WTC11 (cell line): ENCODE measurements at regions not wholly inside any gene's neighbourhood (a gene's known extent, or its start where the extent isn't known, plus 50 kb on each side); places are given as distances from the start of the nearest gene placed in this dataset.

Source experiments
- ATAC-seq: fragments of 200-7000 bp; cut with Tn5 transposase; 2 replicates; pipeline ENCODE4 v1.10.0; 2021; ENCODE audit warnings: mild to moderate bottlenecking, moderate library complexity
- CTCF ChIA-PET: fragments of 300-600 bp; sonication (Branson Sonifier 250); formaldehyde crosslinking; loops from one replicate; lab custom pipeline; 2021; ENCODE audit warnings: antibody characterized with exemption; lab: Charles Lee
- POLR2A ChIA-PET: fragments of 350-600 bp; sonication (Branson Sonifier 250); formaldehyde crosslinking; loops from one replicate; lab custom pipeline; 2021; ENCODE audit warnings: antibody characterized with exemption; lab: Charles Lee
- DNase-seq: peaks from one replicate; pipeline ENCODE4 v3.0.0; 2021; ENCODE audit warnings: low spot score
- H3K27ac Mint-ChIP-seq: 2 replicates; pipeline ENCODE4 v1.8.0; 2021; ENCODE audit warnings: mixed read lengths
- H3K27me3 Mint-ChIP-seq: 2 replicates; pipeline ENCODE4 v1.8.0; 2021; ENCODE audit warnings: low read depth, mild to moderate bottlenecking, moderate library complexity, mixed read lengths
- H3K36me3 Mint-ChIP-seq: 2 replicates; pipeline ENCODE4 v1.8.0; 2021; ENCODE audit warnings: mixed read lengths
- H3K4me1 Mint-ChIP-seq: 2 replicates; pipeline ENCODE4 v1.8.0; 2022; ENCODE audit warnings: mixed read lengths
- H3K4me3 Mint-ChIP-seq: 2 replicates; pipeline ENCODE4 v1.8.0; 2021; ENCODE audit warnings: mild to moderate bottlenecking, moderate library complexity, mixed read lengths
- H3K9me3 Mint-ChIP-seq: 2 replicates; pipeline ENCODE4 v1.8.0; 2021; ENCODE audit warnings: mixed read lengths
- ARID4B ChIP-seq: sonication (generic); formaldehyde crosslinking; IDR thresholded peaks from 2 replicates; pipeline ENCODE4 v1.8.0; 2023; ENCODE audit warnings: missing genetic modification reagents, mild to moderate bottlenecking, borderline replicate concordance
- ATF1 ChIP-seq: sonication (generic); formaldehyde crosslinking; IDR thresholded peaks from 2 replicates; pipeline ENCODE4 v1.8.1; 2023; ENCODE audit warnings: mild to moderate bottlenecking, moderate library complexity, missing genetic modification reagents
- ATF2 ChIP-seq: sonication (generic); formaldehyde crosslinking; IDR thresholded peaks from 2 replicates; pipeline ENCODE4 v1.8.1; 2022; ENCODE audit warnings: low read depth, missing genetic modification reagents, borderline replicate concordance
- CBFB ChIP-seq: sonication (generic); formaldehyde crosslinking; IDR thresholded peaks from 2 replicates; pipeline ENCODE4 v1.8.1; 2022; ENCODE audit warnings: mild to moderate bottlenecking, low read depth, missing genetic modification reagents
- E2F1 ChIP-seq: sonication (generic); formaldehyde crosslinking; IDR thresholded peaks from 2 replicates; pipeline ENCODE4 v1.8.0; 2022; ENCODE audit warnings: mild to moderate bottlenecking, missing genetic modification reagents
- FOXJ3 ChIP-seq: sonication (generic); formaldehyde crosslinking; IDR thresholded peaks from 2 replicates; pipeline ENCODE4 v1.9.0; 2021; ENCODE audit warnings: missing genetic modification reagents, mild to moderate bottlenecking, borderline replicate concordance
- FOXK1 ChIP-seq: sonication (generic); formaldehyde crosslinking; IDR thresholded peaks from 2 replicates; pipeline ENCODE4 v1.8.0; 2022; ENCODE audit warnings: mild to moderate bottlenecking, moderate library complexity, missing genetic modification reagents
- JUN ChIP-seq: sonication (generic); formaldehyde crosslinking; IDR thresholded peaks from 2 replicates; pipeline ENCODE4 v1.8.0; 2023; ENCODE audit warnings: mild to moderate bottlenecking, missing genetic modification reagents
- KAT7 ChIP-seq: sonication (generic); formaldehyde crosslinking; IDR thresholded peaks from 2 replicates; pipeline ENCODE4 v1.8.1; 2023; ENCODE audit warnings: missing genetic modification reagents, mild to moderate bottlenecking, borderline replicate concordance
- NFE2L1 ChIP-seq: sonication (generic); formaldehyde crosslinking; IDR thresholded peaks from 2 replicates; pipeline ENCODE4 v1.8.1; 2023; ENCODE audit warnings: missing genetic modification reagents
- NR3C1 ChIP-seq: sonication (generic); formaldehyde crosslinking; conservative IDR thresholded peaks from 2 replicates; pipeline ENCODE4 v1.8.1; 2023; ENCODE audit warnings: low read depth, mild to moderate bottlenecking, missing genetic modification reagents
- PRRX2 ChIP-seq: fragments of 250-450 bp; sonication (Bioruptor Pico); IDR thresholded peaks from 2 replicates; pipeline ENCODE4 v1.8.0; 2021; ENCODE audit warnings: mild to moderate bottlenecking
- SMAD3 ChIP-seq: sonication (generic); formaldehyde crosslinking; IDR thresholded peaks from 2 replicates; pipeline ENCODE4 v1.8.0; 2022; ENCODE audit warnings: missing genetic modification reagents, mild to moderate bottlenecking, borderline replicate concordance
- ZBTB21 ChIP-seq: sonication (generic); formaldehyde crosslinking; IDR thresholded peaks from 2 replicates; pipeline ENCODE4 v1.8.1; 2023; ENCODE audit warnings: mild to moderate bottlenecking, missing genetic modification reagents, borderline replicate concordance
- ZBTB43 ChIP-seq: sonication (generic); formaldehyde crosslinking; IDR thresholded peaks from 2 replicates; pipeline ENCODE4 v1.8.1; 2023; ENCODE audit warnings: mild to moderate bottlenecking, missing genetic modification reagents
- ZMAT4 ChIP-seq: fragments of 250-450 bp; sonication (Bioruptor Pico); IDR thresholded peaks from 2 replicates; pipeline ENCODE4 v1.9.0; 2021; ENCODE audit warnings: mild to moderate bottlenecking
- ZNF416 ChIP-seq: fragments of 250-450 bp; sonication (Bioruptor Pico); IDR thresholded peaks from 2 replicates; pipeline ENCODE4 v1.9.0; 2021; ENCODE audit warnings: mild to moderate bottlenecking, inconsistent platforms
- ZNF532 ChIP-seq: fragments of 250-450 bp; sonication (Bioruptor Pico); IDR thresholded peaks from 2 replicates; pipeline ENCODE4 v1.9.0; 2021; ENCODE audit warnings: mild to moderate bottlenecking, borderline replicate concordance
- ZNF671 ChIP-seq: fragments of 250-450 bp; sonication (Bioruptor Pico); IDR thresholded peaks from 2 replicates; pipeline ENCODE4 v1.8.0; 2021; ENCODE audit warnings: mild to moderate bottlenecking

- peaks cover 2% of the 10 kb centered on the region; the same call in 1 of the 2 replicates for H3K36me3 Mint-ChIP-seq
- ChIA-PET CTCF (no interaction called here), POLR2A (no interaction called here)
- H3K4me3 Mint-ChIP-seq: no peak overlapping the region
- no peaks in the 10 kb centered on the region for H3K27me3 Mint-ChIP-seq
- no peak overlapping the region for H3K27ac Mint-ChIP-seq
- peaks cover 15% of the 10 kb centered on the region for H3K9me3 Mint-ChIP-seq
- TF ChIP-seq JUN: no peak
- no peak for TF ChIP-seq ZBTB43 (CRISPR knock-in tag)
- TF ChIP-seq NFE2L1 (CRISPR knock-in tag): no peak
- TF ChIP-seq PRRX2 (CRISPR knock-in tag): no peak
- TF ChIP-seq ZNF671 (CRISPR knock-in tag): no peak
- no peak for TF ChIP-seq CBFB (CRISPR knock-in tag)
- TF ChIP-seq ATF1: no peak
- TF ChIP-seq NR3C1 (CRISPR knock-in tag): no peak
- TF ChIP-seq ZNF416 (CRISPR knock-in tag): no peak
- no peak for TF ChIP-seq ZBTB21
- TF ChIP-seq ATF2: no peak
- TF ChIP-seq E2F1 (CRISPR knock-in tag): no peak
- TF ChIP-seq FOXJ3 (CRISPR knock-in tag): no peak
- no peak for TF ChIP-seq ARID4B (CRISPR knock-in tag)
- TF ChIP-seq ZMAT4: no peak
- no peak for TF ChIP-seq ZNF532 (CRISPR knock-in tag)
- TF ChIP-seq KAT7 (CRISPR knock-in tag): no peak
- no peak for TF ChIP-seq FOXK1 (CRISPR knock-in tag)
- no peak for TF ChIP-seq SMAD3
- no peak for ATAC-seq
- H3K4me1 Mint-ChIP-seq: no peaks in the 10 kb centered on the region
- DNase-seq: no peak
Observed at GRCh38 chr5:50564558-50564957, 101.9 kb upstream of the PARP8 start.
